ENCODE measurements at regions not wholly inside any gene's neighbourhood (a gene's known extent, or its start where the extent isn't known, plus 50 kb on each side); places are given as distances from the start of the nearest gene placed in this dataset.

DNA sequence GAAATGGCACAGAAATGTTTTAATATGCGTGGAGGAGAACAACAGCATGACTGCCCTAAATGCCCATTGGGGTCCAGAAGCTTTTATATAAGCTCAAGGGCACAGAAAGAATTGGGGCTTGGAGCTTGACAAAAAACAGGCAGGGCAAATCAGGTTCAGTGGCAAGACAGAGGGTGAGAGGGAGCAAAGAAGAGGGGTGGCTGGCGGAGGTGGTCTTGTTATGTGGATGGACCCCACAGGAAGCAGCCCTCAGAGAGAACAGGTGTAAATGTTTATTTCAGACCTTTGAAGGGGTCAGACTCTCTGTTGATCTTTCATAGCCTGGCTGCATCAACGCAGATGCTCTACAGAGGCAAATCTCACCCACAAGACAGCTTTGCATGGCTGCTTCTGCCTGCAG, 213.1 kb upstream of the B3GAT1 start:
- no peaks in the 10 kb centered on the region for H3K4me1 ChIP-seq (replicated peaks in 1 of 2; ENCODE audit: control insufficient read depth in 2 of 2, insufficient read depth in 2 of 2, low read length in 2 of 2)
- WGBS (ENCODE audit: insufficient coverage, low coverage, missing lambda C conversion rate): 0% methylated on average over 3 of the region's 3 CpGs
- CTCF ChIA-PET (ENCODE audit: low intra/inter-chr PET ratio): no interaction called here
- no peaks in the 10 kb centered on the region for H4K20me1 ChIP-seq (replicated peaks; ENCODE audit: control insufficient read depth, insufficient read depth, low read length)
- H3K9me3 ChIP-seq (replicated peaks; ENCODE audit: control insufficient read depth, insufficient read depth, low read depth, low read length): no peaks in the 10 kb centered on the region
- no peak overlapping the region for H3K9ac ChIP-seq (ENCODE audit: insufficient read depth in 1 of 2, low read depth in 2 of 2, low read length in 2 of 2)
- H3K27ac ChIP-seq (ENCODE audit: extremely low read depth, low read depth, low read length): no peak overlapping the region
- no peaks in the 10 kb centered on the region for H3K79me2 ChIP-seq (ENCODE audit: control insufficient read depth, insufficient read depth, low read length)
- no peaks in the 10 kb centered on the region for H3K9me1 ChIP-seq (ENCODE audit: control insufficient read depth, insufficient read depth, low read length)
- TF ChIP-seq MEF2A (IDR thresholded peaks at IDR 0.05; ENCODE audit: control insufficient read depth, low read depth, low read length): no peak
- no peak for TF ChIP-seq EWSR1 (IDR thresholded peaks at IDR 0.05; ENCODE audit: borderline replicate concordance, low read depth, partially characterized antibody)
- no peak for TF ChIP-seq ELF2 (CRISPR knock-in tag; IDR thresholded peaks at IDR 0.05)
- no peak for TF ChIP-seq ETV5 (CRISPR knock-in tag; IDR thresholded peaks at IDR 0.05; ENCODE audit: low read depth)
- no peak for TF ChIP-seq ZBTB2 (IDR thresholded peaks at IDR 0.05)
- TF ChIP-seq HES1 (IDR thresholded peaks at IDR 0.05; ENCODE audit: low read depth): no peak
- TF ChIP-seq ZNF79 (CRISPR knock-in tag; IDR thresholded peaks at IDR 0.05; ENCODE audit: low read depth): no peak
- no peak for TF ChIP-seq HIVEP1 (CRISPR knock-in tag; IDR thresholded peaks at IDR 0.05)
- no peak for TF ChIP-seq SAFB2 (IDR thresholded peaks at IDR 0.05; ENCODE audit: borderline replicate concordance, low read depth, low read length, severe bottlenecking)
- no peak for TF ChIP-seq BRF2 (IDR thresholded peaks at IDR 0.05; ENCODE audit: borderline replicate concordance, insufficient read depth, insufficient read length)
- no peak for TF ChIP-seq ZNF23 (CRISPR knock-in tag; IDR thresholded peaks at IDR 0.05)
- TF ChIP-seq, protein P1, sequence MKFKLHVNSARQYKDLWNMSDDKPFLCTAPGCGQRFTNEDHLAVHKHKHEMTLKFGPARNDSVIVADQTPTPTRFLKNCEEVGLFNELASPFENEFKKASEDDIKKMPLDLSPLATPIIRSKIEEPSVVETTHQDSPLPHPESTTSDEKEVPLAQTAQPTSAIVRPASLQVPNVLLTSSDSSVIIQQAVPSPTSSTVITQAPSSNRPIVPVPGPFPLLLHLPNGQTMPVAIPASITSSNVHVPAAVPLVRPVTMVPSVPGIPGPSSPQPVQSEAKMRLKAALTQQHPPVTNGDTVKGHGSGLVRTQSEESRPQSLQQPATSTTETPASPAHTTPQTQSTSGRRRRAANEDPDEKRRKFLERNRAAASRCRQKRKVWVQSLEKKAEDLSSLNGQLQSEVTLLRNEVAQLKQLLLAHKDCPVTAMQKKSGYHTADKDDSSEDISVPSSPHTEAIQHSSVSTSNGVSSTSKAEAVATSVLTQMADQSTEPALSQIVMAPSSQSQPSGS (CRISPR knock-in tag; IDR thresholded peaks at IDR 0.05): no peak
- BruUV-seq (replicated peaks): no TSS peak
- POLR2A ChIA-PET: interaction anchor here (0.7 kb wide), 1 partner anchor 46 kb away, joined by 3 read pairs; no protein-coding TSS in a partner anchor
- ATAC-seq: no peak
- in situ Hi-C loops (cut with MboI): no loop called here
- no peak for DNase-seq (ENCODE audit: extremely low read depth in 1 of 4, low spot score in 3 of 4)
- intact Hi-C loops (cut with micrococcal nuclease): no loop called here
- H3K27me3 ChIP-seq (ENCODE audit: control insufficient read depth in 2 of 2, insufficient read depth in 2 of 2, low read length in 2 of 2): peaks cover 8 to 19% of the 10 kb centered on the region in 2 experiments; a peak in 2 of 5 replicates
- no peak overlapping the region for H3K4me3 ChIP-seq
- H2AFZ ChIP-seq (ENCODE audit: low read depth, low read length): no peak overlapping the region
- no peak overlapping the region for H3K4me2 ChIP-seq (ENCODE audit: insufficient read depth, low read length)
- no peak for FAIRE-seq
- H3K36me3 ChIP-seq (ENCODE audit: control insufficient read depth, insufficient read depth, low read length): no peaks in the 10 kb centered on the region
